GM13976 (cell line): ENCODE measurements at regions not wholly inside any gene's neighbourhood (a gene's known extent, or its start where the extent isn't known, plus 50 kb on each side); places are given as distances from the start of the nearest gene placed in this dataset.

Source experiments
- DNase-seq: peaks from one replicate; pipeline ENCODE4 v3.0.0; 2012; ENCODE audit warnings: low spot score
- in situ Hi-C: fragments of 300-500 bp; cut with MboI; formaldehyde crosslinking; loops from one replicate; pipeline ENCODE4 v1.12.0; 2022; ENCODE audit warnings: low sequenced_read_pairs, mixed read lengths, inconsistent platforms; ENCODE audit not compliant: unreplicated experiment
- TF ChIP-seq, protein P1 (sequence below): IDR thresholded peaks from 2 replicates; pipeline ENCODE4 v1.5.1; 2012; ENCODE audit warnings: borderline replicate concordance, mild to moderate bottlenecking; ENCODE audit not compliant: insufficient read depth; ENCODE audit errors: extremely low read depth, missing control alignments, control extremely low read depth

DNA sequence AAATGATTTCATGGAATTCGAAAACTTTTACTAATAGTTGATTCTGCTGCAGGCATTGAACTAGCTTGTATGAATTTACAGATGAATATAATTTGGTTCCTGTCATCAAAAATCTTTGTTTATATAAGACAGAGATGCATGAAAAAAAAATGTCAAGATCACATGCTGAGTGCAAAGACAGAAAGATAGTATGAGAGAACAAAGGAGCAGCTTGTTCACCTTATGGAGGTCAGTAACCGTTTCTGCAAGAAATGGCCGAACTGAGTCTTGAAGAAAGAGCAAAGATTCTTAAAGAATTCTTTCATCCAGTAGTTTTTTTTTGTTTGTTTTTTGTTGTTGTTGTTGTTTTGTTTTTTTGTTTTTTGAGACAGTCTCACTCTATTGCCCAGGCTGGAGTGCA, 450.6 kb downstream of the TUSC7 start:
- in situ Hi-C loops, result no loop called here
- DNase-seq, result no peak
- TF ChIP-seq, protein P1, sequence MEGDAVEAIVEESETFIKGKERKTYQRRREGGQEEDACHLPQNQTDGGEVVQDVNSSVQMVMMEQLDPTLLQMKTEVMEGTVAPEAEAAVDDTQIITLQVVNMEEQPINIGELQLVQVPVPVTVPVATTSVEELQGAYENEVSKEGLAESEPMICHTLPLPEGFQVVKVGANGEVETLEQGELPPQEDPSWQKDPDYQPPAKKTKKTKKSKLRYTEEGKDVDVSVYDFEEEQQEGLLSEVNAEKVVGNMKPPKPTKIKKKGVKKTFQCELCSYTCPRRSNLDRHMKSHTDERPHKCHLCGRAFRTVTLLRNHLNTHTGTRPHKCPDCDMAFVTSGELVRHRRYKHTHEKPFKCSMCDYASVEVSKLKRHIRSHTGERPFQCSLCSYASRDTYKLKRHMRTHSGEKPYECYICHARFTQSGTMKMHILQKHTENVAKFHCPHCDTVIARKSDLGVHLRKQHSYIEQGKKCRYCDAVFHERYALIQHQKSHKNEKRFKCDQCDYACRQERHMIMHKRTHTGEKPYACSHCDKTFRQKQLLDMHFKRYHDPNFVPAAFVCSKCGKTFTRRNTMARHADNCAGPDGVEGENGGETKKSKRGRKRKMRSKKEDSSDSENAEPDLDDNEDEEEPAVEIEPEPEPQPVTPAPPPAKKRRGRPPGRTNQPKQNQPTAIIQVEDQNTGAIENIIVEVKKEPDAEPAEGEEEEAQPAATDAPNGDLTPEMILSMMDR, result no peak

DNA sequence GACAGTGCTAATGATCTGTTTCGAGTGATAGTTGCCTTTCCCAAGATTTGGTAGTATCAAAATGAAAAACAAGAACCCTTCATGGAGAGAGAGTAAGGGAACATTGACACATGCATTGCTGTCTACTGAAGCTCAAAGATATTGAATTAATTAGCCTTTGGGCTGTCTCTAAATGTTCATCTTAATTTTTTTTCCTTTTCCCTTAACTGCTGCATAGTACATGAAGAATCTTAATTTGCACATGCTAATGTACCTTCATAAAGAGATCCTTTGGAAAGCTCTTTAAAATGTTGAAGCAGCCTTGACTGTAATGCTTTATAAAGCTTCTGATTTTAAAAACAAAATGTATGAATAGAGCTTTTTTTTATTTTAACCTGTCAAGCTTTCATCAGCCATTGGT, 452.2 kb downstream of the TUSC7 start:
- TF ChIP-seq, protein P1, result no peak
- no peak for DNase-seq
- in situ Hi-C loops, result no loop called here

DNA sequence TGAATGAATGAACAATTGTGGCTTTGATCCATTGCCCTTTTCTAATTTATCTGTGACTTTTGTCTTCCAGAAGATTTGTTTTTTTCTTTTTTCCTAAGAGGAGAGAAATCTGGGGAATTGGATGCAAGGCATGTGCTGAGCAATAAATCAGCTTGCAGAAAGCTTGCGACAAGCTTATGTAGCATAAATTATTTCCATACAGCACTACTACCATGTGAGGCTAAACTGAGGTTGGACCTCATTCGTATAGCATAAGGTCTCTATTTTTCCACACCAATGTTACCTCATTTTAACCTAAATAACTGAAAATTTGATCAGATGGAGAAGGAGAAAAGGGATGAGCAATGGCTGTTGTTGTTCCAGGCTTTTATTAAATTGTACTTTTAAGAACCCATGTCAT, 455.6 kb downstream of the TUSC7 start:
- no peak for DNase-seq
- TF ChIP-seq, protein P1, result no peak
- in situ Hi-C loops, result no loop called here

DNA sequence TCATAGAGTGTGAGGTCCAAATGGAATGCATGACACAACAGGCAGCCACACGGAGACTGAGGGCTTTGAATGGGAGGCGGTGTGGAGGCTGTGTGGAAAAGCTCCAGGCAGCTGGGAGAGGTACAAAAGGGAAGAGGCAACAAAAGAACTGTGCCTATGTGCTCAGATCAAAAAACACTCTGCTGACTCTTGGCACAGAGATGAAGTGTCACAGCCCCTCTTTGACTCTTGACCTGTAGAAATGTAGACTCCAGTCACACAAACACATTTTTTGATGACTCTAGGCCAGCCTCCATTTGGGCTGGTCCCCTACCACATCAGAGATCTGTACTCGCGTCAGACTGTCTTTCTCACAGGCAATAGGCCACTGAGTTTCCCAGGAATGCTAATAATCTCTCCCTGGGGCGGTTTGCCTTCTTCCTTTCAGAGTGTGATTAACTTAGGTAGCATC, 456.0 kb downstream of the TUSC7 start:
- in situ Hi-C loops, result no loop called here
- TF ChIP-seq, protein P1, result no peak
- no peak for DNase-seq

DNA sequence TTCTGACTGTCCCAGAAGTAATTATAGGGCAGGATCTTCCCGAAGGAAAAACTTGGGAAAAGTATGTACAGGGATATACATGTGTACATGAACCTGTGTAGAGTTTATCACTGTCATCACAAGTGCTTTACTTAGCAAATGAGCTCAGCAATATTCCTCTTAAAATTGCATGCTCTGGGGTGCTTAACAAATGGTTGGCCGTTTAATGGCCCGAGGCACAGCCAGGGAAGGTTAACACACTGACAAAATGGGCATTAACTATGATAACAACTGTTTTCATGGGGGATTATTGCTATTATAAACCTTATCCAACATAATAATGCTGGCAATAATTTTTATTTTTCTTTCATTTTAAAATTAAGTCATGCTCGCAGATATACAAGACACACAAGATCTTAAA, 459.3 kb downstream of the TUSC7 start:
- TF ChIP-seq, protein P1, result no peak
- in situ Hi-C loops, result no loop called here
- DNase-seq, result no peak

DNA sequence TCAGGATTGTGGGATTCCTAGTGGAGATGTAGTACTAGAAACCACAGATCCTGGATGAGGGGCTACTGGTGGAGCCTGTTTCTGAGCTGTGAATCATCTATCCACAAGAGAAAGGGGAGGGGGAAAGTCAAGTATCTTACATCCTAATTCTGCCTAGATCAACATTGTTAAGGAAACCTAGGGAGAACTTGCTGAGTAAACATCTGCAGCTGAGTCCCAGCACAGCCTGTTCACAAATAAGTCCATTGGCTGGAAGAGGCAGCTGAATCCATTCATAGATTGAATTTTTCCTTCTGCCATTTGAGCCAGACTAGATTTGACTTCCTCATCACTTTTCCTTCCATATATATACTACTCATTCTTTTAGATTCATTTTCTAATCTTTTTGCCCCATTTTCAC, 460.5 kb downstream of the TUSC7 start:
- DNase-seq, result no peak
- TF ChIP-seq, protein P1, result no peak
- in situ Hi-C loops, result no loop called here

DNA sequence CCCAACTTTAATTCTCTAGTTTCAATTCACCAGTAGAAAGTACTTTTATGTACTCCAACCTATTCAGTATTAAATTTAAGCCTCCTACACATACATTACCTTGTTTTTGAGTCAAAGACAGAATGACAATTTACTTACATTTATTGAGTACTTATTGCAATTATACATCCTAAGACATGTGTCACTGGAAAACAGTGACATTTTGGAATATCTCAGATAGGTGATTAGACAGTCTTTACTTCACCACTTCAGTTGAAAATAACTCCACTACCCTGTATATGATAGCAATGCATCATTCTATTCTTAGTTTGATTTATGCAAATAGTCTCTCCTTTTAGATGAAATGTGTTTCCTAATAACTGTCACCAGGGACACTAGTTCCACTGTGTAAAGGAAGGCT, 461.5 kb downstream of the TUSC7 start:
- TF ChIP-seq, protein P1, result no peak
- DNase-seq, result no peak
- in situ Hi-C loops, result no loop called here
